ENCODE measurements at regions not wholly inside any gene's neighbourhood (a gene's known extent, or its start where the extent isn't known, plus 50 kb on each side); places are given as distances from the start of the nearest gene placed in this dataset.
"Not testable (repeated sequence)": the region's sequence is repeated elsewhere in the genome, so short reads cannot be mapped to it uniquely, and the experiment has no call there.

- DNase-seq = no peak
Measured at GRCh38 chr16:17780181-17780580, 309.4 kb upstream of the XYLT1 start.

- no peak for DNase-seq
Measured at GRCh38 chr16:17777408-17777863, 306.7 kb upstream of the XYLT1 start.

- DNase-seq = no peak
Measured at GRCh38 chr16:17776888-17777287, 306.1 kb upstream of the XYLT1 start.

GRCh38 chr16:17776465-17776864 is 305.7 kb upstream of the XYLT1 start:
- DNase-seq = no peak

GRCh38 chr16:17775061-17775460 is 304.3 kb upstream of the XYLT1 start:
- no peak for DNase-seq

GRCh38 chr16:17773698-17774101 is 302.9 kb upstream of the XYLT1 start:
- no peak for DNase-seq

- no peak for DNase-seq
Measured at GRCh38 chr16:17770104-17770503, 299.3 kb upstream of the XYLT1 start.

GRCh38 chr16:17769065-17769464 is 298.3 kb upstream of the XYLT1 start:
- no peak for DNase-seq

- DNase-seq = no peak
Measured at GRCh38 chr16:17768257-17768656, 297.5 kb upstream of the XYLT1 start.

GRCh38 chr16:17766012-17766411 is 295.3 kb upstream of the XYLT1 start:
- no peak for DNase-seq

- DNase-seq = no peak
Measured at GRCh38 chr16:17759451-17760390, 289.0 kb upstream of the XYLT1 start.

GRCh38 chr16:17757808-17758207 is 287.0 kb upstream of the XYLT1 start:
- no peak for DNase-seq

GRCh38 chr16:17755158-17755557 is 284.4 kb upstream of the XYLT1 start:
- no peak for DNase-seq

GRCh38 chr16:17753434-17753833 is 282.7 kb upstream of the XYLT1 start:
- DNase-seq = no peak

GRCh38 chr16:17749706-17750105 is 278.9 kb upstream of the XYLT1 start:
- no peak for DNase-seq

- DNase-seq = no peak
Measured at GRCh38 chr16:17748044-17748719, 277.4 kb upstream of the XYLT1 start.

GRCh38 chr16:17747081-17747756 is 276.5 kb upstream of the XYLT1 start:
- DNase-seq = no peak

GRCh38 chr16:17744921-17745572 is 274.3 kb upstream of the XYLT1 start:
- no peak for DNase-seq

GRCh38 chr16:17743578-17743977 is 272.8 kb upstream of the XYLT1 start:
- no peak for DNase-seq

- DNase-seq = no peak
Measured at GRCh38 chr16:17743158-17743557, 272.4 kb upstream of the XYLT1 start.

GRCh38 chr16:17735099-17735498 is 264.3 kb upstream of the XYLT1 start:
- not testable (repeated sequence) for DNase-seq

- DNase-seq = no peak
Measured at GRCh38 chr16:17729820-17730219, 259.1 kb upstream of the XYLT1 start.

GRCh38 chr16:17728196-17728595 is 257.4 kb upstream of the XYLT1 start:
- DNase-seq = no peak
